Nephron (organoid): ENCODE measurements at regions not wholly inside any gene's neighbourhood (a gene's known extent, or its start where the extent isn't known, plus 50 kb on each side); places are given as distances from the start of the nearest gene placed in this dataset.

Experiments
- H3K27ac Mint-ChIP-seq, 3 experiments: 2 replicates each; pipeline ENCODE4 v1.8.0; 2020; ENCODE audit warnings: mixed read lengths in 3 of 3, mild to moderate bottlenecking in 2 of 3, moderate library complexity in 1 of 3
- H3K27me3 Mint-ChIP-seq: 2 replicates; pipeline ENCODE4 v1.8.0; 2021; ENCODE audit warnings: low read depth, mild to moderate bottlenecking, moderate library complexity, mixed read lengths
- H3K36me3 Mint-ChIP-seq: 2 replicates; pipeline ENCODE4 v1.8.0; 2020; ENCODE audit warnings: low read depth, mixed read lengths
- H3K4me1 Mint-ChIP-seq: 2 replicates; pipeline ENCODE4 v1.8.0; 2020; ENCODE audit warnings: mixed read lengths
- H3K4me3 Mint-ChIP-seq, 3 experiments: 2 replicates each; pipeline ENCODE4 v1.8.0; 2020; ENCODE audit warnings: mild to moderate bottlenecking in 3 of 3, mixed read lengths in 3 of 3, moderate library complexity in 2 of 3
- H3K9me3 Mint-ChIP-seq: 2 replicates; pipeline ENCODE4 v1.8.0; 2020; ENCODE audit warnings: mixed read lengths
- TF ChIP-seq, protein P1 (sequence below), 3 experiments: fragments of 200-600 bp; sonication (generic); IDR thresholded peaks; one replicate each; pipeline ENCODE4 v1.5.0; 2021; ENCODE audit warnings: antibody characterized with exemption in 3 of 3; ENCODE audit not compliant: unreplicated experiment in 3 of 3

DNA sequence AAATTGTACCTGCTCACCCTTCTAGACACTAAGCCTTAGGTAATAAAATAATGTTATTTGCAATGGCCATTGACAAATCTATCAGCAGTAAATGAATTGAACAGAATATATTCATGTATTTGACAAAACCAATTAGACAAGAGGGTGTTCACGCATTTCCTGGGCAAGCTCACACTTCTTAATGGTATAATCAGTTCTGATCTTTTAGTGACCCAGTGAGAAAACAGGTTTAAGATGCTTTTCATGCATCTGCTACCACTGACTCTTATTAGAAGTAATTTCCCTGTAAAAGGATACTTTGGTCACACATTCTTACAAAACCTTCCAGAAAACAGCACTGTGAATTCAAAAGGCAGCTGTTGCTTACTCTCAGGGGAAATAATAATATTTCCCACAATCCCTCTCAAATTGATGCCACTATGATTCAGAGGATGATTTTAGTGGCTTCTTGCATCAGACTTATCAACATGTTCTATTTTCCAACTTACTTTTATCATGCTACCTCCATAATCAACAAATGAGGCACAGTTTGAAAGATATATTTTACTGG, 313.9 kb upstream of the NWD2 start:
- peaks cover 8% of the 10 kb centered on the region for H3K9me3 Mint-ChIP-seq
- H3K27me3 Mint-ChIP-seq = no peaks in the 10 kb centered on the region
- TF ChIP-seq, protein P1, sequence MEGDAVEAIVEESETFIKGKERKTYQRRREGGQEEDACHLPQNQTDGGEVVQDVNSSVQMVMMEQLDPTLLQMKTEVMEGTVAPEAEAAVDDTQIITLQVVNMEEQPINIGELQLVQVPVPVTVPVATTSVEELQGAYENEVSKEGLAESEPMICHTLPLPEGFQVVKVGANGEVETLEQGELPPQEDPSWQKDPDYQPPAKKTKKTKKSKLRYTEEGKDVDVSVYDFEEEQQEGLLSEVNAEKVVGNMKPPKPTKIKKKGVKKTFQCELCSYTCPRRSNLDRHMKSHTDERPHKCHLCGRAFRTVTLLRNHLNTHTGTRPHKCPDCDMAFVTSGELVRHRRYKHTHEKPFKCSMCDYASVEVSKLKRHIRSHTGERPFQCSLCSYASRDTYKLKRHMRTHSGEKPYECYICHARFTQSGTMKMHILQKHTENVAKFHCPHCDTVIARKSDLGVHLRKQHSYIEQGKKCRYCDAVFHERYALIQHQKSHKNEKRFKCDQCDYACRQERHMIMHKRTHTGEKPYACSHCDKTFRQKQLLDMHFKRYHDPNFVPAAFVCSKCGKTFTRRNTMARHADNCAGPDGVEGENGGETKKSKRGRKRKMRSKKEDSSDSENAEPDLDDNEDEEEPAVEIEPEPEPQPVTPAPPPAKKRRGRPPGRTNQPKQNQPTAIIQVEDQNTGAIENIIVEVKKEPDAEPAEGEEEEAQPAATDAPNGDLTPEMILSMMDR (IDR thresholded peaks at IDR 0.05; ENCODE audit: unreplicated experiment in 3 of 3) = no peak
- H3K4me1 Mint-ChIP-seq = no peaks in the 10 kb centered on the region
- no peak overlapping the region for H3K27ac Mint-ChIP-seq
- H3K4me3 Mint-ChIP-seq = no peak overlapping the region
- H3K36me3 Mint-ChIP-seq = no peaks in the 10 kb centered on the region

GRCh38 chr4:36944232-36944631, 300.3 kb upstream of the NWD2 start:
- Mint-ChIP-seq H3K27ac (no peak overlapping the region), H3K4me3 (no peak overlapping the region), H3K4me1 (no peaks in the 10 kb centered on the region), H3K36me3 (no peaks in the 10 kb centered on the region), H3K27me3 (peaks cover 4% of the 10 kb centered on the region), H3K9me3 (no peaks in the 10 kb centered on the region)
- TF ChIP-seq, protein P1 (IDR thresholded peaks at IDR 0.05; ENCODE audit: unreplicated experiment in 3 of 3) = no peak

GRCh38 chr4:36961420-36961819, 283.1 kb upstream of the NWD2 start:
- Mint-ChIP-seq H3K27ac (peak overlapping the region in 1 of 3 experiments; percentile 37), H3K27me3 (peaks cover 4% of the 10 kb centered on the region), H3K4me1 (no peaks in the 10 kb centered on the region), H3K9me3 (no peaks in the 10 kb centered on the region), H3K4me3 (no peak overlapping the region), H3K36me3 (no peaks in the 10 kb centered on the region)
- TF ChIP-seq, protein P1 (IDR thresholded peaks at IDR 0.05; ENCODE audit: unreplicated experiment in 3 of 3) = no peak

- TF ChIP-seq, protein P1 (IDR thresholded peaks at IDR 0.05; ENCODE audit: unreplicated experiment in 3 of 3) = no peak
- Mint-ChIP-seq H3K36me3 (no peaks in the 10 kb centered on the region), H3K4me3 (peak overlapping the region in 2 of 3 experiments; percentile 1 to 29), H3K9me3 (peaks cover 2% of the 10 kb centered on the region), H3K27ac (peak overlapping the region; percentile 48 to 96 (median 76)), H3K4me1 (no peaks in the 10 kb centered on the region), H3K27me3 (peaks cover 4% of the 10 kb centered on the region)
Measured at GRCh38 chr4:36966756-36967460, 277.6 kb upstream of the NWD2 start.

DNA sequence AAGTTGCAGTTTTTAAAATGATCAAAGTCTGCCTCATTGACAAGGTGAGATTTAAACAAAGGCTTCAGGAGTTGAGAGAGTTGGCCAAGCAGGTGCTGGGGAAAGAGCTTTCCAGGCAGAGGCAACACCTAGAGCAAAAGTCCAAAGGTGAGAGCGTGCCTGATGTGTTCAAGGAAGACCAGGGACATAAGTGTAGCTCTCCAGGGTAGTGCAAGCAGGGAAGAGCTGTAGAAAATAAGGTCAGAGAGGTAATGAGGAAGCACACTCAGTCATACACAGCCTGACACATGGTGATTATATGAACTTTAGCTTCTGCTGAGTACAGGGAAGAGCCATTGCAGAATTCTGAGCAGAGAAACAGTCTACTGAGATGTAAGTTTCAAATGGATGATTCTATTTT, 265.0 kb upstream of the NWD2 start:
- Mint-ChIP-seq H3K27me3 (no peaks in the 10 kb centered on the region), H3K4me3 (no peak overlapping the region), H3K27ac (no peak overlapping the region), H3K9me3 (no peaks in the 10 kb centered on the region), H3K36me3 (no peaks in the 10 kb centered on the region), H3K4me1 (no peaks in the 10 kb centered on the region)
- TF ChIP-seq, protein P1 (IDR thresholded peaks at IDR 0.05; ENCODE audit: unreplicated experiment in 3 of 3) = no peak
